ENCODE measurements at regions not wholly inside any gene's neighbourhood (a gene's known extent, or its start where the extent isn't known, plus 50 kb on each side); places are given as distances from the start of the nearest gene placed in this dataset.
"Not testable (repeated sequence)": the region's sequence is repeated elsewhere in the genome, so short reads cannot be mapped to it uniquely, and the experiment has no call there.

- Histone ChIP-seq H3K4me1 (ENCODE audit: control insufficient read depth, insufficient read depth, low read length, poor library complexity, severe bottlenecking) (no peaks in the 10 kb centered on the region), H3K27ac (ENCODE audit: low read depth, low read length, severe bottlenecking) (no peak overlapping the region), H3K36me3 (ENCODE audit: control insufficient read depth, insufficient read depth, low read length) (no peaks in the 10 kb centered on the region), H3K4me3 (ENCODE audit: extremely low read depth, insufficient read depth, low read length, poor library complexity, severe bottlenecking) (no peak overlapping the region), H3K9me3 (ENCODE audit: control insufficient read depth, low read length) (no peaks in the 10 kb centered on the region)
- 90% methylated on average over 3 of the region's 5 CpGs; no CpG with 5 or more reads in 1 of the 2 experiments for WGBS, 2 experiments (ENCODE audit: insufficient coverage in 2 of 2)
Observed at GRCh38 chr3:86772699-86773098, 218.2 kb downstream of the VGLL3 start.

- no peak overlapping the region for H3K4me3 ChIP-seq (ENCODE audit: extremely low read depth, insufficient read depth, low read length, poor library complexity, severe bottlenecking)
- 86 to 91% methylated on average over 3 to 4 of the region's 4 CpGs for WGBS, 2 experiments (ENCODE audit: insufficient coverage in 2 of 2)
- no peaks in the 10 kb centered on the region for H3K36me3 ChIP-seq (ENCODE audit: control insufficient read depth, insufficient read depth, low read length)
Observed at GRCh38 chr3:86771741-86772512, 219.0 kb downstream of the VGLL3 start.

GRCh38 chr3:86766331-86766730 is 224.6 kb downstream of the VGLL3 start:
- H3K9me3 ChIP-seq (ENCODE audit: control insufficient read depth, low read length), result no peaks in the 10 kb centered on the region
- H3K4me1 ChIP-seq (ENCODE audit: control insufficient read depth, insufficient read depth, low read length, poor library complexity, severe bottlenecking), result no peaks in the 10 kb centered on the region
- no peak overlapping the region for H3K27ac ChIP-seq (ENCODE audit: low read depth, low read length, severe bottlenecking)
- H3K36me3 ChIP-seq (ENCODE audit: control insufficient read depth, insufficient read depth, low read length), result no peaks in the 10 kb centered on the region
- WGBS, 2 experiments (ENCODE audit: insufficient coverage in 2 of 2), result 60% methylated on average over 1 of the region's 2 CpGs; no CpG with 5 or more reads in 1 of the 2 experiments
- H3K4me3 ChIP-seq (ENCODE audit: extremely low read depth, insufficient read depth, low read length, poor library complexity, severe bottlenecking), result no peak overlapping the region

More at GRCh38 chr3:86771741-86772512, 219.0 kb downstream of the VGLL3 start:
- Histone ChIP-seq H3K4me1 (ENCODE audit: control insufficient read depth, insufficient read depth, low read length, poor library complexity, severe bottlenecking) (no peaks in the 10 kb centered on the region), H3K9me3 (ENCODE audit: control insufficient read depth, low read length) (no peaks in the 10 kb centered on the region), H3K27ac (ENCODE audit: low read depth, low read length, severe bottlenecking) (no peak overlapping the region)

- 92 to 93% methylated on average over 25 to 42 of the region's 44 CpGs for WGBS, 2 experiments (ENCODE audit: insufficient coverage in 2 of 2)
- H3K36me3 ChIP-seq (ENCODE audit: control insufficient read depth, insufficient read depth, low read length); H3K9me3 ChIP-seq (ENCODE audit: control insufficient read depth, low read length); H3K4me1 ChIP-seq (ENCODE audit: control insufficient read depth, insufficient read depth, low read length, poor library complexity, severe bottlenecking); H3K4me3 ChIP-seq (ENCODE audit: extremely low read depth, insufficient read depth, low read length, poor library complexity, severe bottlenecking); H3K27ac ChIP-seq (ENCODE audit: low read depth, low read length, severe bottlenecking): not testable (repeated sequence)
Observed at GRCh38 chr3:86757322-86758179, 233.4 kb downstream of the VGLL3 start.

GRCh38 chr3:86748015-86748414 is 242.9 kb downstream of the VGLL3 start:
- 75 to 92% methylated on average over 5 of the region's 6 CpGs for WGBS, 2 experiments (ENCODE audit: insufficient coverage in 2 of 2)
- Histone ChIP-seq H3K4me1 (ENCODE audit: control insufficient read depth, insufficient read depth, low read length, poor library complexity, severe bottlenecking) (no peaks in the 10 kb centered on the region), H3K4me3 (ENCODE audit: extremely low read depth, insufficient read depth, low read length, poor library complexity, severe bottlenecking) (no peak overlapping the region), H3K36me3 (ENCODE audit: control insufficient read depth, insufficient read depth, low read length) (no peaks in the 10 kb centered on the region), H3K9me3 (ENCODE audit: control insufficient read depth, low read length) (no peaks in the 10 kb centered on the region), H3K27ac (ENCODE audit: low read depth, low read length, severe bottlenecking) (no peak overlapping the region)

- WGBS, 2 experiments (ENCODE audit: insufficient coverage in 2 of 2), result no CpG with 5 or more reads among the region's 1 CpG
- Histone ChIP-seq H3K4me3 (ENCODE audit: extremely low read depth, insufficient read depth, low read length, poor library complexity, severe bottlenecking) (no peak overlapping the region), H3K4me1 (ENCODE audit: control insufficient read depth, insufficient read depth, low read length, poor library complexity, severe bottlenecking) (no peaks in the 10 kb centered on the region), H3K27ac (ENCODE audit: low read depth, low read length, severe bottlenecking) (no peak overlapping the region), H3K9me3 (ENCODE audit: control insufficient read depth, low read length) (no peaks in the 10 kb centered on the region), H3K36me3 (ENCODE audit: control insufficient read depth, insufficient read depth, low read length) (no peaks in the 10 kb centered on the region)
Observed at GRCh38 chr3:86744051-86744450, 246.9 kb downstream of the VGLL3 start.

GRCh38 chr3:86743233-86743632 is 247.7 kb downstream of the VGLL3 start:
- Histone ChIP-seq H3K27ac (ENCODE audit: low read depth, low read length, severe bottlenecking) (no peak overlapping the region), H3K4me1 (ENCODE audit: control insufficient read depth, insufficient read depth, low read length, poor library complexity, severe bottlenecking) (no peaks in the 10 kb centered on the region), H3K9me3 (ENCODE audit: control insufficient read depth, low read length) (no peaks in the 10 kb centered on the region), H3K36me3 (ENCODE audit: control insufficient read depth, insufficient read depth, low read length) (no peaks in the 10 kb centered on the region), H3K4me3 (ENCODE audit: extremely low read depth, insufficient read depth, low read length, poor library complexity, severe bottlenecking) (no peak overlapping the region)
- WGBS, 2 experiments (ENCODE audit: insufficient coverage in 2 of 2), result 86% methylated on average over 1 of the region's 1 CpG; no CpG with 5 or more reads in 1 of the 2 experiments

GRCh38 chr3:86740751-86741150 is 250.2 kb downstream of the VGLL3 start:
- no peaks in the 10 kb centered on the region for H3K36me3 ChIP-seq (ENCODE audit: control insufficient read depth, insufficient read depth, low read length)
- no peaks in the 10 kb centered on the region for H3K9me3 ChIP-seq (ENCODE audit: control insufficient read depth, low read length)
- WGBS, 2 experiments (ENCODE audit: insufficient coverage in 2 of 2), result 60% methylated on average over 1 of the region's 3 CpGs; no CpG with 5 or more reads in 1 of the 2 experiments
- H3K27ac ChIP-seq (ENCODE audit: low read depth, low read length, severe bottlenecking), result no peak overlapping the region
- no peaks in the 10 kb centered on the region for H3K4me1 ChIP-seq (ENCODE audit: control insufficient read depth, insufficient read depth, low read length, poor library complexity, severe bottlenecking)
- no peak overlapping the region for H3K4me3 ChIP-seq (ENCODE audit: extremely low read depth, insufficient read depth, low read length, poor library complexity, severe bottlenecking)

GRCh38 chr3:86739244-86739643 is 251.7 kb downstream of the VGLL3 start:
- WGBS, 2 experiments (ENCODE audit: insufficient coverage in 2 of 2), result no CpG with 5 or more reads among the region's 3 CpGs

GRCh38 chr3:86738684-86739083 is 252.3 kb downstream of the VGLL3 start:
- no peak overlapping the region for H3K27ac ChIP-seq (ENCODE audit: low read depth, low read length, severe bottlenecking)
- no peak overlapping the region for H3K4me3 ChIP-seq (ENCODE audit: extremely low read depth, insufficient read depth, low read length, poor library complexity, severe bottlenecking)
- no peaks in the 10 kb centered on the region for H3K4me1 ChIP-seq (ENCODE audit: control insufficient read depth, insufficient read depth, low read length, poor library complexity, severe bottlenecking)
- H3K36me3 ChIP-seq (ENCODE audit: control insufficient read depth, insufficient read depth, low read length), result no peaks in the 10 kb centered on the region
- no peaks in the 10 kb centered on the region for H3K9me3 ChIP-seq (ENCODE audit: control insufficient read depth, low read length)
- no CpG with 5 or more reads among the region's 1 CpG for WGBS, 2 experiments (ENCODE audit: insufficient coverage in 2 of 2)

More at GRCh38 chr3:86739244-86739643, 251.7 kb downstream of the VGLL3 start:
- no peaks in the 10 kb centered on the region for H3K36me3 ChIP-seq (ENCODE audit: control insufficient read depth, insufficient read depth, low read length)
- H3K9me3 ChIP-seq (ENCODE audit: control insufficient read depth, low read length), result no peaks in the 10 kb centered on the region
- H3K4me1 ChIP-seq (ENCODE audit: control insufficient read depth, insufficient read depth, low read length, poor library complexity, severe bottlenecking), result no peaks in the 10 kb centered on the region
- no peak overlapping the region for H3K4me3 ChIP-seq (ENCODE audit: extremely low read depth, insufficient read depth, low read length, poor library complexity, severe bottlenecking)
- H3K27ac ChIP-seq (ENCODE audit: low read depth, low read length, severe bottlenecking), result no peak overlapping the region

Measured in mesodermal cell (in vitro differentiated cells).